GM18951 (cell line): ENCODE measurements at regions not wholly inside any gene's neighbourhood (a gene's known extent, or its start where the extent isn't known, plus 50 kb on each side); places are given as distances from the start of the nearest gene placed in this dataset.

Source experiments
- POLR2A ChIP-seq: IDR thresholded peaks from 4 replicates; pipeline ENCODE4 v1.6.1; 2011; ENCODE audit warnings: mild to moderate bottlenecking; ENCODE audit not compliant: insufficient read length, insufficient read depth; ENCODE audit errors: extremely low read depth
- in situ Hi-C: fragments of 300-500 bp; cut with MboI; formaldehyde crosslinking; loops from one replicate; pipeline ENCODE4 v1.12.0; 2022; ENCODE audit warnings: low sequenced_read_pairs, mixed read lengths, inconsistent platforms; ENCODE audit not compliant: unreplicated experiment

DNA sequence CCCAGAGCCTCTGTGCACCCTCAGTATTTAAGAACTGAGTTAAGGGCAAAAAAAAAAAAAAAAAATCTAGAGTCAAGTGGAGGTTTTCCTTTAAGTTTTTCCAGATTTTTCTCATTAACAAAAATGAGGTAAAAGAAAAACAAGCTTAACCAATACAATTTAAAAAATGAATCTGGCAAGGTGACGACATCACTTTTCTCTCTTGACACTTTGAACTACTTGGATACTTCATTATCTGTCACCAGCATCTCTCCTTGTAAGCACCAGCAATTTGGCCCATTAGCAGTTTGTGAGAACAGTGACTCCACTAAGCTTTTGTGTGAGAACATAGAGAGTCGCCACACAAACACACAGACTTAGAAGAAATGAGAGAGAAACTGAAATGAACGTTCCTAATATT is 345.7 kb upstream of the SLC30A5 start:
- in situ Hi-C loops = no loop called here
- no peak for TF ChIP-seq POLR2A

GRCh38 chr5:68749077-68749476 is 344.7 kb upstream of the SLC30A5 start:
- no peak for TF ChIP-seq POLR2A
- in situ Hi-C loops = no loop called here

DNA sequence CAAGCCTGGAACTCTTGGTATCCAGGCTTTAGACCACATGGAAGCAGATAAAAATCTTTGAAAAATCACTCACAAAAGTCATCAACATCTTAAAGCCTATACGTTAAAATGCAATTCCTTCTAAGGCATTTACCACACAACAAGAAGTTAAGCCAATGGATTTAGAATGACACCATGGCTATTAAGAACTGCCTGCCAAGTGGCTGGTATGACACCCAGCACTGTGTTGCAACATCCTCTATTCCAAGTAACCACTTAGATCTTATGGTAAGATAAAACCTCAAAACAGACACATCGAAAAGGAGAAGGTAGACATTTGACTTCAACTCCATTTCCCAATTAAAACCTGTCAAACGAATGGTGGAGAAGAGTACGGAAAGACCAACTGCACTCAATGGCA is 344.2 kb upstream of the SLC30A5 start:
- no peak for TF ChIP-seq POLR2A
- in situ Hi-C loops = no loop called here

DNA sequence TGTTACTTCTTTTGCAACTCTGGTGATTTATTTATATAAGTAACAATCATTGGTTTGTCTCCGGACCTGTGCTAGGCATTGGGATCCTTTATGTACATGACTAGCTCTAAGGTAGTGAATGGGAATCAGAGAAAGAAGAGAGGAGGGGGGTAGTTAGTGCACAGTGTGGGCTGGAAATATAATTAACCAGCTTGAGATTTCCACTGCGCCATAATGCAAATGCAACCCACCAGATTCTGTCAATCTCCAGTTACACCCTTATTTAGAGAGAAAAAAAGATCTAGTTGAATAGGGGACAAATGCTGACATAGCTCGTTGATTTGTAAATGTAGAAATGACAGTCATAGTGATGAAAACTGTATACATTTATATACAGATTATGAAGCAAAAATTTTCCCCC is 342.2 kb upstream of the SLC30A5 start:
- no peak for TF ChIP-seq POLR2A
- in situ Hi-C loops = no loop called here

DNA sequence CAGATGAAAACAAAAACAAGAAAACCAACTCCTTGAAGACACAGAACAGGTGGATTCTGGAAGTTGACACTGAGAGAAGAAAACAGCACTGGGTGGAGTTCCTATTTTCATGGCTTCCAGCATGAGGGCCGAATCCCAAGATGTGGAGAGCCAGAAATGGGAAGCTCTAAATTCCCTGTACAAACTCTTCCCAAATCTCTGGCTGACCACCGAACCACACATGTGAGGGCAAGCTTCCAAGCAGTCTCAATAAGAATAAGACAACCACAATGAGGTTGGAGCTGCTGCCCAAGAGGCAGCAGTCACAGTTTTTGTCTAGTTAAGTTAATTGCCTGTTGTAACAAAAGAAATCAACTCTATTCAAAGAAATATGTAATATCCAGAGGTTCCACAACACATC is 339.3 kb upstream of the SLC30A5 start:
- in situ Hi-C loops = no loop called here
- no peak for TF ChIP-seq POLR2A

DNA sequence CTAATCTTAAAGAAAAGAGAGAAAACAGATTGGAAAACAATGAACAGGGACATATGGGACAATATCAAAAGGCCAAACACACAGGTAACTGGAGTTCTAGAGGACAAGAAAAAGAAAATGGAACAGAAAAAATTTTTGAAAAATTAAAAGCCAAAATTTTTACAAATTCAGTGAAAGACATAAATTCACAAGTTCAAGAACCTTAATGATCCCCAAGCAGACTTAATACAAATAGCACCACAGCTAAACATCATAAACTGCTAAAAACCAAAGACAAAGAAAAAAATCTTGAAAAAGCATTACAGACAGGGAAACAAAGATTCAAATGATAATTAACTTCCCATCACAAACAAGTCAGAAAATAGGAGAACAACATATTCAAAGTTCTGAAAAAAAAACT is 338.5 kb upstream of the SLC30A5 start:
- in situ Hi-C loops = no loop called here
- TF ChIP-seq POLR2A = no peak

- in situ Hi-C loops = no loop called here
- TF ChIP-seq POLR2A = no peak
Measured at GRCh38 chr5:68757006-68757405, 336.8 kb upstream of the SLC30A5 start.

DNA sequence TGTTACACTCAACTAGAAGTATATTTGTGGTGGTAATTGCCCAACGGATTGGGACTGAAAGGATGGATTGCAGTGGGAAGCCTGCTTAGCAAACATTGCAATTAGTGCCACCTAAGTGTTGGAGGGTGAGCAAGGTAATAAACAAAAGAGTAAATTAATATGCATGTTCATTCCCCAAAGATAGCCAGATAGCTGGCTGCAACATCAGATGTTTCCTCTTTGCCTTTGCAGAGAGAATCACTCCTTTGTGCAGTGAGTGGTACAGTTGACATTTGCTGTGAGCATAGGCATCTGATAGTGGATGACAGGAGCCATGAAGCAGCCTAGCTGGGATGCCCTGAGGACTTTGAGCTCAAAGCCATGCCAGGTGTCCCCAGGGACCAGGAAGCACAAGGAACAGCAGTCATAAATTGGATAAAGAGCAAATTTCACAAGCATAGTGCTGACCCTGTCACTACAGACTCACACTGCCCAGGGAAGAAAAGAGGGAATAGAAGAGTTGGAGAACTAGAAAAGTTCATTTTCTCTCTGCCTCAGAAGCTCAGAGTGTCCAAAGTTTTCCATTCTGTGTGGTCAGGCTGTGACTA is 336.1 kb upstream of the SLC30A5 start:
- no peak for TF ChIP-seq POLR2A
- in situ Hi-C loops = no loop called here

DNA sequence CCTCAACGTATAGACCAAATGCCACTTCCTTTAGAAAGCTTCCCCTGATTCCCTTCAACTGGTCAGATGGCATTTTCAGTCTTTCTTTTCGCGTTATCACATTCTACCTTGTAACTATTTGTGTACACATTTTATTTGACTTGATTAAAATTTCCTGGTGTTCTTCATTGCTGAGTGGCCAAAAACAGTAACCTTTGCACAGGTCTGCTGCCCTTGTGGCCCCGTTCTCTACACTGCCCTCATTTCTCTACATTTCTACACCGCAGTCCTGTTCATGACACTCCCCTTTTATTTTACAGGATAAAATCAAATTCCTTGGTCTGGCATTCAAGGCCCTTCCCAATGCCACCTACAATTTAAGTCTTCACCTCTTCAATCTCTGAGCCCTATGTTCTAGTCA is 334.2 kb upstream of the SLC30A5 start:
- TF ChIP-seq POLR2A = no peak

GRCh38 chr5:68762201-68762600 is 331.6 kb upstream of the SLC30A5 start:
- TF ChIP-seq POLR2A = no peak
- in situ Hi-C loops = no loop called here

More for the DNA sequence above, 334.2 kb upstream of the SLC30A5 start:
- in situ Hi-C loops = no loop called here

DNA sequence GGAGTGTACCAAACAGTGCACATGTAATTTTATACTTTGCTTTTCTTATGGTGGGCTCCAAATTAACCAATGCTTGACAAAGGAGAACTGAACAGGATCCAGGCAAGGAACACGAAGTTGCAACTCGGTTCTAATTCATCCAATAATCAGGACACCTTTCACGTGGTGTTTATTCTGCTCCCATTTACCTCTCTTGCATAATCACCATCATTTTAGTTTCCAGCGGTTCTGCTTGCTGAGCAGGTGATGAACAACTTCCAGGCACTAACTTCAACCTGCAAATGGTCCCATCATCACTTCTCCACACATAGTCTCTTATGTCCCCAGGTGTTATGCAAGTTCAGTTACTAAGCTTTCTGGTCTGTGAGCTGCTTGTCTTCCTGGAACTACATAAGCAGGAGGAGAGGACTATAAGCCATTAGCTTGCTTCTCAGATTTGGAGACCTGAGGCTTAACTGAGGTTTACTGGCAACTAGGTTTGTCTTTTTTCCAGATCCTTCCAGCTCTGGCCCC is 326.8 kb upstream of the SLC30A5 start:
- no peak for TF ChIP-seq POLR2A
- in situ Hi-C loops = no loop called here

- TF ChIP-seq POLR2A = no peak
- in situ Hi-C loops = no loop called here
Measured at GRCh38 chr5:68770551-68770950, 323.3 kb upstream of the SLC30A5 start.

DNA sequence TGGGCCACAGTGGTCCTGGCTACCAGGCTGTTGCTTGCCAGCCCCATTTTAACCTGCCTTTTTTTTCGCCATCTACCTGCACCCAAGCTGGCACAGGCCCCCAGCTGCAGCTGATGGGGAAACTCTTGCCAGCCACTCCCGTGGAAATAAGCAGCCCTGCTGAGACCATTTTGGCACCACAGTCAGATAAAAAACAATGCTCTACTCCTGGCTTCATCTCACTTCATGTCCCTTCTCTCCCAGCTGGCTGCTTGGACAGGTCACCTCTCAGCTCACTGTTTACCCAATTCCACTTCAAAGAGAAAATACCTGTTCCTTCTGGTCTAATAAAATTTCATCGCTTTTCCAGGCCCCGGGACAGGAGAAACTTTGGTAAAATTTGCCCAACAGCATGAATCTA is 322.6 kb upstream of the SLC30A5 start:
- no peak for TF ChIP-seq POLR2A

DNA sequence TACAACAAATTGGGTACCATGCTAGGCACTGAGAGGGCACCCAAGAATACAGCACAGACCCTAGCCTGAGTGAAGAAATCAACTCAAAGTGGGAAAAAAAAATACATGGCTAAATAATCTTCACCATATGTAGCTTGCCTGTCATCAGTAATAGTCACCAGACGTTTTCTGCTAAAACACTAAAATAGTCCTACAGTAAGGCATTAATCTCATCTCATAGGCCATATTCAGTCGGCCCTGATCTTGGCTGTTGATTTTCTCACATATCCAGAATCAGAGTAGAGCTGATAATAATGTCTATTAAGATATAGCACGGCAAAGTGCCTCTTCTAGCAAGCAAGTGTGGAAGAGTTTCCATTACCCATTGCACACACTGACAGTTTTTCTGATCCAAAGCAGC is 322.1 kb upstream of the SLC30A5 start:
- no peak for TF ChIP-seq POLR2A
- in situ Hi-C loops = no loop called here

More for the DNA sequence above, 322.6 kb upstream of the SLC30A5 start:
- in situ Hi-C loops = no loop called here

- in situ Hi-C loops = no loop called here
- TF ChIP-seq POLR2A = no peak
Measured at GRCh38 chr5:68776381-68776780, 317.4 kb upstream of the SLC30A5 start.
